Keratinocyte (primary cell): ENCODE measurements at regions not wholly inside any gene's neighbourhood (a gene's known extent, or its start where the extent isn't known, plus 50 kb on each side); places are given as distances from the start of the nearest gene placed in this dataset.

Experiments
- DNase-seq: peaks from one replicate; pipeline ENCODE4 v3.0.0-alpha.2; 2011; ENCODE audit warnings: low read depth, missing footprints, low spot score
- FAIRE-seq: peaks from 2 replicates; lab custom pipeline; 2011; peaks lifted over from hg19 to GRCh38; lab: Jason Lieb, UNC
- H2AFZ ChIP-seq: 2 replicates; pipeline ENCODE4 v1.6.0; 2012; ENCODE audit warnings: low read length, control low read depth, inconsistent platforms; ENCODE audit not compliant: control insufficient read depth
- H3K27ac ChIP-seq: 2 replicates; pipeline ENCODE4 v1.5.1; 2011; ENCODE audit warnings: low read length; ENCODE audit not compliant: control insufficient read depth, insufficient read depth
- H3K27me3 ChIP-seq: 3 replicates; pipeline ENCODE4 v1.6.0; 2011; ENCODE audit warnings: low read length; ENCODE audit not compliant: control insufficient read depth, insufficient read depth; ENCODE audit errors: extremely low read depth
- H3K36me3 ChIP-seq, 2 experiments: 2 replicates in 1 of 2; 3 replicates in 1 of 2; pipeline ENCODE4 v1.5.1; 2011; ENCODE audit warnings: low read length in 2 of 2, mild to moderate bottlenecking in 1 of 2; ENCODE audit not compliant: control insufficient read depth in 2 of 2, insufficient read depth in 2 of 2; ENCODE audit errors: extremely low read depth in 1 of 2
- H3K4me1 ChIP-seq: 3 replicates; pipeline ENCODE4 v1.5.1; 2011; ENCODE audit warnings: low read length; ENCODE audit not compliant: control insufficient read depth, insufficient read depth; ENCODE audit errors: extremely low read depth
- H3K4me2 ChIP-seq: 3 replicates; pipeline ENCODE4 v1.6.0; 2011; ENCODE audit warnings: low read depth, low read length; ENCODE audit not compliant: control insufficient read depth, insufficient read depth; ENCODE audit errors: extremely low read depth
- H3K4me3 ChIP-seq, 3 experiments: fragments of 200-600 bp in 1 of 3; sonication (generic) in 1 of 3; 2 replicates in 2 of 3; 3 replicates in 1 of 3; pipeline ENCODE4 v1.5.1; 2011 to 2016; ENCODE audit warnings: low read length in 3 of 3, mild to moderate bottlenecking in 3 of 3, control low read depth in 2 of 3, inconsistent platforms in 1 of 3, low read depth in 1 of 3, mixed read lengths in 1 of 3, mixed run types in 1 of 3, moderate library complexity in 1 of 3; ENCODE audit not compliant: control insufficient read depth in 2 of 3, insufficient read depth in 2 of 3; ENCODE audit errors: extremely low read depth in 1 of 3
- H3K79me2 ChIP-seq: 2 replicates; pipeline ENCODE4 v1.6.0; 2012; ENCODE audit warnings: low read length; ENCODE audit not compliant: control insufficient read depth, insufficient read depth
- H3K9ac ChIP-seq: 3 replicates; pipeline ENCODE4 v1.6.0; 2011; ENCODE audit warnings: low read length; ENCODE audit not compliant: control insufficient read depth, insufficient read depth; ENCODE audit errors: extremely low read depth
- H3K9me1 ChIP-seq: 3 replicates; pipeline ENCODE4 v1.6.0; 2011; ENCODE audit warnings: low read length; ENCODE audit not compliant: control insufficient read depth, insufficient read depth; ENCODE audit errors: extremely low read depth
- H3K9me3 ChIP-seq: 2 replicates; pipeline ENCODE4 v1.5.1; 2012; ENCODE audit warnings: low read depth, low read length; ENCODE audit not compliant: control insufficient read depth
- H4K20me1 ChIP-seq: 3 replicates; pipeline ENCODE4 v1.6.0; 2011; ENCODE audit warnings: low read length; ENCODE audit not compliant: control insufficient read depth, insufficient read depth; ENCODE audit errors: extremely low read depth
- CTCF ChIP-seq, 3 experiments: IDR thresholded peaks in 1 of 3; conservative IDR thresholded peaks in 1 of 3; optimal IDR thresholded peaks in 1 of 3; 2 replicates in 2 of 3; 3 replicates in 1 of 3; pipeline versions ENCODE3 to v1.5.1; 2011; ENCODE audit warnings: low read length in 3 of 3, mild to moderate bottlenecking in 3 of 3, moderate library complexity in 2 of 3, control low read depth in 1 of 3, inconsistent platforms in 1 of 3; ENCODE audit not compliant: insufficient read depth in 2 of 3; ENCODE audit errors: extremely low read depth in 1 of 3
- EZH2 ChIP-seq: IDR thresholded peaks from one replicate; pipeline ENCODE4 v1.6.1; 2012; ENCODE audit warnings: inconsistent platforms, mild to moderate bottlenecking, low read length, moderate library complexity
- dilution Hi-C: fragments of 300-500 bp; cut with MboI; formaldehyde crosslinking; loops from one replicate; pipeline ENCODE4 v1.7.0; 2020; ENCODE audit warnings: low sequenced_read_pairs; ENCODE audit not compliant: extremely low pct_ligation_motif_present

DNA sequence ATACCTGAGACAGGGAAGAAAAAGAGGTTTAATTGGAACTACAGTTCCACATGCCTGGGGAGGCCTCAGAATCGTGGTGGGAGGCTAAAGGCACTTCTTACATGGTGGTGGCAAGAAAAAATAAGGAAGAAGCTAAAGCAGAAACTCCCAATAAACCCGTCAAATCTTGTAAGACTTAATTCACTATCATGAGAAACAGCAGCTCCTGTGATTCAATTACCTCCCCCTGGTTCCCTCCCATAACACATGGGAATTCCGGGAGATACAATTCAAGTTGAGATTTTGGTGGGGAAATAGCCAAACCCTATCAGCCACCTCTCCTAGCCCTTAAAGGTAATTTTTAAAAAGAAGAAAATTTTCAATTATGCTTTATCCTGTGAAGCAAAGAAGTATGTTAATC lies 728.8 kb downstream of the RNF144A start:
- Histone ChIP-seq H3K36me3 (no peaks in the 10 kb centered on the region), H3K4me1 (no peaks in the 10 kb centered on the region), H3K79me2 (no peaks in the 10 kb centered on the region), H3K9me3 (no peaks in the 10 kb centered on the region), H4K20me1 (no peaks in the 10 kb centered on the region), H3K9me1 (no peaks in the 10 kb centered on the region), H2AFZ (no peak overlapping the region), H3K27ac (no peak overlapping the region), H3K27me3 (no peaks in the 10 kb centered on the region), H3K4me2 (no peak overlapping the region), H3K4me3 (no peak overlapping the region), H3K9ac (no peak overlapping the region)
- DNase-seq = no peak
- TF ChIP-seq CTCF (optimal IDR thresholded peaks at IDR 0.05 in 1 of 3, IDR thresholded peaks at IDR 0.05 in 1 of 3, conservative IDR thresholded peaks at IDR 0.05 in 1 of 3; ENCODE audit: extremely low read depth in 1 of 3, insufficient read depth in 2 of 3, low read length in 3 of 3) = no peak
- no peak for TF ChIP-seq EZH2
- dilution Hi-C loops = no loop called here
- FAIRE-seq = no peak

- FAIRE-seq (no peak), DNase-seq (no peak)
- no peaks in the 10 kb centered on the region for H4K20me1 ChIP-seq
- TF ChIP-seq CTCF (optimal IDR thresholded peaks at IDR 0.05 in 1 of 3, IDR thresholded peaks at IDR 0.05 in 1 of 3, conservative IDR thresholded peaks at IDR 0.05 in 1 of 3; ENCODE audit: extremely low read depth in 1 of 3, insufficient read depth in 2 of 3, low read length in 3 of 3) = no peak
- H3K36me3 ChIP-seq = no peaks in the 10 kb centered on the region
- no peak overlapping the region for H2AFZ ChIP-seq
- H3K79me2 ChIP-seq = no peaks in the 10 kb centered on the region
- H3K4me1 ChIP-seq = no peaks in the 10 kb centered on the region
- no peak overlapping the region for H3K9ac ChIP-seq
- no peak overlapping the region for H3K4me2 ChIP-seq
- no peak overlapping the region for H3K4me3 ChIP-seq
- no peaks in the 10 kb centered on the region for H3K27me3 ChIP-seq
- dilution Hi-C loops = no loop called here
- no peak overlapping the region for H3K27ac ChIP-seq
- H3K9me1 ChIP-seq = no peaks in the 10 kb centered on the region
- no peaks in the 10 kb centered on the region for H3K9me3 ChIP-seq
Measured at GRCh38 chr2:7646661-7647060, 729.4 kb downstream of the RNF144A start.
